G401 (cell line): ENCODE measurements at regions not wholly inside any gene's neighbourhood (a gene's known extent, or its start where the extent isn't known, plus 50 kb on each side); places are given as distances from the start of the nearest gene placed in this dataset.
"Not testable (repeated sequence)": the region's sequence is repeated elsewhere in the genome, so short reads cannot be mapped to it uniquely, and the experiment has no call there.

Experiments
- DNase-seq: peaks from one replicate; pipeline ENCODE4 v3.0.0-alpha.2; 2015; ENCODE audit warnings: low spot score
- in situ Hi-C: cut with HindIII; loops from 2 replicates; pipeline ENCODE4 v1.10.0; 2016; ENCODE audit warnings: low sequenced_read_pairs, mixed read lengths

DNA sequence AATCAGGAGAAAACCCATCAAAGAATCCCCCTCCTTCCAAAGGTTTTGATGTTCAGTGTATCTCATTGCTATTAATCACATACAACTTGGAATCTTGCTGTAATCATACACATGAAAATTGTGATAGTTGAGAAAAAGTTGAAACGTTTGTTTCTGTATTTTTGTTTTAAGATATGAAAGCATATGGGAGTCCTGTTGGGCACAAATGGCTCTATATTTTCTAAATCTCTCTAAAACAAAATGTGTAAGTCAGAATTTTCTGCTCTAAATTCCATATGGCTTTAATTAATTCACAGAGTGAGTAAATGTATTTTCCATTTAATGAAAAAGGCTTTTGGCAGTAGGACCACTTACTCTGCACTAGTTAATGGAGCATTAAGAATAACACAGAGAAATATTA lies 140.2 kb downstream of the MOSPD2 start:
- no peak for DNase-seq
- in situ Hi-C loops, result no loop called here

GRCh38 chrX:14997271-14997670 lies 124.0 kb downstream of the MOSPD2 start:
- in situ Hi-C loops, result no loop called here
- DNase-seq, result no peak

- DNase-seq, in situ Hi-C loops: not testable (repeated sequence)
Observed at GRCh38 chrX:14984425-14984824, 111.2 kb downstream of the MOSPD2 start.
